GM18867 (cell line): ENCODE measurements at regions not wholly inside any gene's neighbourhood (a gene's known extent, or its start where the extent isn't known, plus 50 kb on each side); places are given as distances from the start of the nearest gene placed in this dataset.
"Not testable (repeated sequence)": the region's sequence is repeated elsewhere in the genome, so short reads cannot be mapped to it uniquely, and the experiment has no call there.

Experiments used
- ATAC-seq: cut with Tn5 transposase; IDR thresholded peaks from one replicate; pipeline ENCODE4 v1.9.1; 2021; ENCODE audit warnings: mild to moderate bottlenecking, moderate library complexity; ENCODE audit not compliant: unreplicated experiment

GRCh38 chr20:2203436-2203835 is 92.4 kb upstream of the TGM3 start:
- ATAC-seq: no peak

- no peak for ATAC-seq
Observed at GRCh38 chr20:2204021-2204420, 91.8 kb upstream of the TGM3 start.

- ATAC-seq: peak; percentile 62
Observed at GRCh38 chr20:2206957-2207769, 88.6 kb upstream of the TGM3 start.

- no peak for ATAC-seq
Observed at GRCh38 chr20:2207770-2208097, 88.1 kb upstream of the TGM3 start.

- ATAC-seq: no peak
Observed at GRCh38 chr20:2208897-2209296, 86.9 kb upstream of the TGM3 start.

GRCh38 chr20:2210646-2211552 is 84.9 kb upstream of the TGM3 start:
- no peak for ATAC-seq

GRCh38 chr20:2212456-2213015 is 83.3 kb upstream of the TGM3 start:
- ATAC-seq: no peak

GRCh38 chr20:2213401-2213800 is 82.4 kb upstream of the TGM3 start:
- no peak for ATAC-seq

GRCh38 chr20:2217857-2218539 is 77.8 kb upstream of the TGM3 start:
- ATAC-seq: no peak

- no peak for ATAC-seq
Observed at GRCh38 chr20:2219481-2220006, 76.3 kb upstream of the TGM3 start.

GRCh38 chr20:2220298-2220697 is 75.5 kb upstream of the TGM3 start:
- ATAC-seq: no peak

GRCh38 chr20:2221921-2222320 is 73.9 kb upstream of the TGM3 start:
- ATAC-seq: no peak

- no peak for ATAC-seq
Observed at GRCh38 chr20:2223558-2224367, 72.0 kb upstream of the TGM3 start.

GRCh38 chr20:2224368-2224639 is 71.5 kb upstream of the TGM3 start:
- no peak for ATAC-seq

GRCh38 chr20:2227285-2227684 is 68.5 kb upstream of the TGM3 start:
- ATAC-seq: not testable (repeated sequence)

GRCh38 chr20:2227861-2228260 is 67.9 kb upstream of the TGM3 start:
- ATAC-seq: no peak

GRCh38 chr20:2228926-2229325 is 66.9 kb upstream of the TGM3 start:
- ATAC-seq: no peak

GRCh38 chr20:2230726-2231488 is 64.9 kb upstream of the TGM3 start:
- no peak for ATAC-seq

- ATAC-seq: no peak
Observed at GRCh38 chr20:2231701-2232100, 64.1 kb upstream of the TGM3 start.
